ENCODE measurements at regions not wholly inside any gene's neighbourhood (a gene's known extent, or its start where the extent isn't known, plus 50 kb on each side); places are given as distances from the start of the nearest gene placed in this dataset.
A peak's percentile ranks its signal among the peaks of the same experiment; 100 is the strongest.

DNA sequence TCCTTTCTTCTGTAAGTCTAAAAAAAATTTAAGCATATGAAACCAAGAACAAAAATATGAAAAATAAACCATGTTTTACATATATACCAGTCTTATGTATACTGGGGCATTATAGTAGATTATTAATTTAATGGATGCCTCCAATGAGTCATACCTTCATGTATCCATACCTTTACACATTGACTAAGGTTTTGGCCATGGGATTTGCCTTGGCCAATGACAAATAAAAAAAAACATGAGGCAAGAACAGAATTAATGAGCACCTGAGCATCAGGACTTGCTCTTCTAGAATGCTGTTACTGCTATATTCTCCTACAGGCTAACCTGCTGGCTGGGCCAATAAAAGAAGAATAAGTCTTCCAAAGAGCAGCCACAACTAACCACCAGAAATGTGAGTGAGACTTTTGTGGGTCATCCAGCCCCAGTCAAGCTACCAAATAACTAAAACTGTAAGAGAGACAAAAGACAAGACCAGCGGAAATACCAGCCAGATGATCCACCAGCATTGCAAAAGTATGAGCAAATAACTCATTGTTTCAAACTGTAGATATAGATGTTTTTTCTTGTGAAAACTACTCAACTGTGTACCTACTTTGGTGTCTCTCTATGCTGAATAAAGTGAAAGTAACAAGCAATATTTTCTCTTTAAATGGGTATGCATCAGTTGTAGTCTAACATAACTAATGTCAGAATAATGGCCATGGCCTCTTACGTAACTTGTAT lies 749.6 kb upstream of the VRK2 start:
- no CpG with 5 or more reads among the region's 2 CpGs for WGBS (ENCODE audit: insufficient coverage)
- no peak for DNase-seq
- H3K36me3 ChIP-seq (ENCODE audit: control insufficient read depth, insufficient read depth, low read length) = no peaks in the 10 kb centered on the region
- H3K9me3 ChIP-seq (replicated peaks; ENCODE audit: control insufficient read depth, low read depth, low read length) = no peaks in the 10 kb centered on the region
- H3K4me1 ChIP-seq (ENCODE audit: control insufficient read depth, insufficient read depth, low read length) = no peaks in the 10 kb centered on the region
- H3K27ac ChIP-seq (ENCODE audit: low read length) = no peak overlapping the region
- no peak overlapping the region for H3K4me3 ChIP-seq (ENCODE audit: low read length)
- H3K27me3 ChIP-seq (ENCODE audit: control insufficient read depth, insufficient read depth, low read length) = no peaks in the 10 kb centered on the region

DNA sequence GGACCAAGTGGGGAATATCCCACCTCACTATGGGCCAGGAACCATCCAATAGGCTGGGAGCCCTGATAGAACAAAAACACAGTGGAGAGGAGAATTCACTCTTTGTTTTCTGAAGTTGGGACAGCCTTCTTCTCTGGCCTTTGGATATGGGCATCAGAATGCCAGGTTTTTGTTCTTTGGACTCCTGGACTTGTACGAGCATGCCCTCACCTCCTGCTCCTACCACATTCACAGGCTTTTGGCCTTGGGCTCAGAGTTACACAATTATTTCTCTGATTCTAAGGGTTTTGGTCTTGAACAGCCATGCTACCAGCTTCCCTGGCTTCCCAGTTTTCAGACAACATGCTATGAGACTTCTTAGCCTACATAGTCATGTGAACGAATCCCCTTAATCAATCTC lies 732.9 kb upstream of the VRK2 start:
- no peaks in the 10 kb centered on the region for H3K4me1 ChIP-seq (ENCODE audit: control insufficient read depth, insufficient read depth, low read length)
- no peak for DNase-seq
- no peaks in the 10 kb centered on the region for H3K27me3 ChIP-seq (ENCODE audit: control insufficient read depth, insufficient read depth, low read length)
- 86% methylated on average over 1 of the region's 2 CpGs for WGBS (ENCODE audit: insufficient coverage)
- no peaks in the 10 kb centered on the region for H3K9me3 ChIP-seq (replicated peaks; ENCODE audit: control insufficient read depth, low read depth, low read length)
- no peak overlapping the region for H3K4me3 ChIP-seq (ENCODE audit: low read length)
- no peaks in the 10 kb centered on the region for H3K36me3 ChIP-seq (ENCODE audit: control insufficient read depth, insufficient read depth, low read length)
- H3K27ac ChIP-seq (ENCODE audit: low read length) = no peak overlapping the region

DNA sequence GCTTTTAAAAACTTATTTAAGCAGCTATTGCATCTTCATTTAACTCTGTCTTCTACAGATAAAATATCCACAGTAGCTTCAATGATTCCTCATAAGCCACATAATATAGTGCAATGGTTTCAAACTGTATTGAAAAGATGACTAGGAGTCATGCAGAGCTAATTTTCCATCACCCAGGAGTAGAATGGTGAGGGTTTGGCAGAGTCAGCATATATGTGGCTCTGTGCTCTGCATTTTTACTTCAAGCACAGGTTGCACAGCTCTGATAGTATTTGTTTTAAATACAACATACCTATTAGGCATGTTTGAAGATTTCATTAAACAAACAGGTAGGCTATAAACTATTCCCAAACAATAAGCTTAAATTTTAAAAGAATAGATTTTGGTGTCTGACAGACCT lies 731.9 kb upstream of the VRK2 start:
- H3K9me3 ChIP-seq (replicated peaks; ENCODE audit: control insufficient read depth, low read depth, low read length) = no peaks in the 10 kb centered on the region
- H3K4me1 ChIP-seq (ENCODE audit: control insufficient read depth, insufficient read depth, low read length) = no peaks in the 10 kb centered on the region
- no peak overlapping the region for H3K4me3 ChIP-seq (ENCODE audit: low read length)
- H3K27me3 ChIP-seq (ENCODE audit: control insufficient read depth, insufficient read depth, low read length) = no peaks in the 10 kb centered on the region
- no peaks in the 10 kb centered on the region for H3K36me3 ChIP-seq (ENCODE audit: control insufficient read depth, insufficient read depth, low read length)
- no peak for DNase-seq
- H3K27ac ChIP-seq (ENCODE audit: low read length) = no peak overlapping the region

DNA sequence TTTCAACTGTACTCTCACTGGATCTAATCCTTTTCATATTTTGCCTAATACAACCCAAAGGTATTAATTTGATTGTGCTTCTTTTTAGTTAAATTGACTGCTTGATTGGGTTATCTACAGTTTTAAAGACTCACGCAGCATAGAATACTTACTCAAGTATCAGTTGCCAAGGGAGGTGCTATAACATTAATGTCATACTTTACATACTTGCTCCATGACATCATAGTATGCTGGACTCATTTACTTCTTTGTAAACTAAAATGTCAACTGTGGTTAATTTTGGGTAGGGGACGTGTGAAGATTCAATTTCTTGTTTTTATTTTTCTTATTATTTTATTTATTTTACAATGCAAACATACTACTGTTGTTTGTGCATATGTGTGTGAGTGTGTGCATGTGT lies 716.2 kb upstream of the VRK2 start:
- H3K36me3 ChIP-seq (ENCODE audit: control insufficient read depth, insufficient read depth, low read length) = no peaks in the 10 kb centered on the region
- H3K27ac ChIP-seq (ENCODE audit: low read length) = no peak overlapping the region
- H3K4me3 ChIP-seq (ENCODE audit: low read length) = no peak overlapping the region
- DNase-seq = peak; percentile 8
- H3K4me1 ChIP-seq (ENCODE audit: control insufficient read depth, insufficient read depth, low read length) = no peaks in the 10 kb centered on the region
- no CpG with 5 or more reads among the region's 2 CpGs for WGBS (ENCODE audit: insufficient coverage)
- H3K9me3 ChIP-seq (replicated peaks; ENCODE audit: control insufficient read depth, low read depth, low read length) = no peaks in the 10 kb centered on the region
- H3K27me3 ChIP-seq (ENCODE audit: control insufficient read depth, insufficient read depth, low read length) = no peaks in the 10 kb centered on the region

DNA sequence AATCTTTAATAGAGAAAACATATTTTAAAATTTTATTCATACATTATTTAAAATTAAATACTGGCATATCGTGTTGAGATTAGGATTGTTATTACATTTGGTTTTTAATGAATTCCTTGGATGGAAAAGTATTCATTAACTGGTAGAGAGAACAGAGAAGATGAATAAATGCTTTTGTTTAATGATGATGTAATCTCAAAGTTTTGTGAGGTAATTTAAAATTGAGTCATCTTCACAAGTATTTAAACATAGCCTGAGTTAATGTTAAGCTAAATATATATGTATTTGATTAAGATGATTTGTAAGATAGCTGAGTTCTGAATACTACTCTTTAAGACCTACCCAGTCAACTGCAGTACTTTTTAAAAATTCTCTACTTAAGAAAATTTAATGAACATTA lies 713.4 kb upstream of the VRK2 start:
- DNase-seq = no peak
- WGBS (ENCODE audit: insufficient coverage) = no CpG with 5 or more reads among the region's 1 CpG
- H3K9me3 ChIP-seq (replicated peaks; ENCODE audit: control insufficient read depth, low read depth, low read length) = no peaks in the 10 kb centered on the region
- H3K27ac ChIP-seq (ENCODE audit: low read length) = no peak overlapping the region
- H3K4me1 ChIP-seq (ENCODE audit: control insufficient read depth, insufficient read depth, low read length) = no peaks in the 10 kb centered on the region
- no peaks in the 10 kb centered on the region for H3K27me3 ChIP-seq (ENCODE audit: control insufficient read depth, insufficient read depth, low read length)
- no peak overlapping the region for H3K4me3 ChIP-seq (ENCODE audit: low read length)
- no peaks in the 10 kb centered on the region for H3K36me3 ChIP-seq (ENCODE audit: control insufficient read depth, insufficient read depth, low read length)

DNA sequence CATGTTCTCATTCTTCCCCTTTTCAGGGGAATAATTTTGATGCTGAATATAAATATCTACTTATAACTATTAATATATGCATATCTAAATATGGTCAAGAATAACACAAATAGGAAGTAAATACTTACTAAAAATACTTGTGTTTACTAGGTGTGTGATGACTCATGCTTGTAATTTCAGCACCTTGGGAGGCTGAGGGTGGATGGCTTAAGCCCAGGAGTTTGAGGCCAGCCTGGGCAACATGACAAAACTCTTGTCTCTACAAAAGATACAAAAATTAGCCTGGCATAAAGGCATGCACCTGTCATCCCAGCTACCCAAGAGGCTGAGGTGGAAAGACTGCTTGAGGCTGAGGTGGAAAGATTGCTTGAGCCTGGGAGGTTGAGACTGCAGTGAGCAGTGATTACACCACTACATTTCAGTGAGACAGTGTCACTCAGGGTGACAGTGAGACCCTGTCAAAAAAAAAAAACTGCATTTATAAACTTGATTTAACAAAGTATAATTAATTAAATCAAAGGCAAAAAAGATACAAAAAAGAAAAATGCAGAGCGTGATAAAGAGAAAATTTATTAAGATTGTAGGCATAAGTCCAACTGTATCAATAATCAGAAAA lies 703.1 kb upstream of the VRK2 start:
- no peaks in the 10 kb centered on the region for H3K4me1 ChIP-seq (ENCODE audit: control insufficient read depth, insufficient read depth, low read length)
- H3K36me3 ChIP-seq (ENCODE audit: control insufficient read depth, insufficient read depth, low read length) = no peaks in the 10 kb centered on the region
- no CpG with 5 or more reads among the region's 1 CpG for WGBS (ENCODE audit: insufficient coverage)

DNA sequence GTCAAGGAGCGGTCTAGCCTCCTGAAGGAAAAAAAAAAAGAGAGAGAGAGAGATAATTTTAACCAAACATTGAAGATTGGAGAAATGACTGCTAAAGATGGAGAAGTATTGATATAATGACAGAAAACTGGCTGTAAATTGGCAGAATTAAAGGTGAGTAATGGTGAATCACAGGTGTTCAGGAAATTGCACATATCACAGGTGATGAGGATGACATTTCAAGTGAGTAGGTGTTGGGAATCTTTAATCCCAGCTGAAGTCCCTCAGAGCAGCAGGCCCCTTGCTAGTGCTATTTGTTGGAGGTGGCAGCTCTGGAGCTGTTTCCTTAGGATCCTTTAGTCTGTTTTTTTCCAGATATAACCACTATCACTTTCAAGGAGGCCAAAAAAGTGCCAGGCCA lies 678.4 kb upstream of the VRK2 start:
- DNase-seq = no peak

More for the DNA sequence above, 703.1 kb upstream of the VRK2 start:
- H3K9me3 ChIP-seq (replicated peaks; ENCODE audit: control insufficient read depth, low read depth, low read length) = no peaks in the 10 kb centered on the region
- no peak overlapping the region for H3K4me3 ChIP-seq (ENCODE audit: low read length)
- no peaks in the 10 kb centered on the region for H3K27me3 ChIP-seq (ENCODE audit: control insufficient read depth, insufficient read depth, low read length)
- H3K27ac ChIP-seq (ENCODE audit: low read length) = no peak overlapping the region
- no peak for DNase-seq

DNA sequence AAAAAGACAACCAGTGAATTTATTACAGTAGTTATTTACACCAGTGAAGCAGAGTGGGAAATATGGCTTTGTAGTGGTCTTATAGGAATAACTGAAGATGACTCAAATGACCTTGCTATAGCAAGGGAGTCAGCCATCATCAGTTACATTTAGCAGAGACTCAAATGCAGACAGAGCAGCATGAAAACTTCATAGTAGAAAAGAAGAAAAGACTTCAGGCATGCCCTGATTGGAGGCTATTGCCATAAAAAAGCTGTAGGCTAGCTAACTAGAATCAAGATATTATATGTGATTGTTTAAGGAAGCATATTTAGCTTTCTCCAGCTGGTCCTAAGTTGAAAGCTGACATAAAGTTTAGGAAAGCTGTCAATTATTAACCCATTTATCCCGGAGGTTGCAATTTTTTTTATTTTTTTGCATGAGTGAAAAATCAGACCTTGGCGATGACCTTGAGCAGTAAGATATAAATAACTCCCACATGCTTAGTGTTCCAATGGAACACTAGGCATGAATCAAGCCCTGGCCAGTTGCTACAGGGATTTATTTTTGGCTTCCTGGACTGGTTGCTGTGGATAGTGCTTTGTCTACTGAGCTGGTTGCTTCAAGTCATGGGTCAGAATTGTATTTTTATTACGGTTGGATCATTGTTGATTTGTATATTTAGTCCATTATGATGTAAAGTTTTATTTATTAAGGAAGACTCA lies 675.6 kb upstream of the VRK2 start:
- H3K4me3 ChIP-seq (ENCODE audit: low read length) = no peak overlapping the region
- H3K36me3 ChIP-seq (ENCODE audit: control insufficient read depth, insufficient read depth, low read length) = no peaks in the 10 kb centered on the region
- H3K27me3 ChIP-seq (ENCODE audit: control insufficient read depth, insufficient read depth, low read length) = no peaks in the 10 kb centered on the region
- WGBS (ENCODE audit: insufficient coverage) = no CpG with 5 or more reads among the region's 3 CpGs
- H3K27ac ChIP-seq (ENCODE audit: low read length) = peak overlapping the region; percentile 16
- DNase-seq = peak; percentile 63
- H3K4me1 ChIP-seq (ENCODE audit: control insufficient read depth, insufficient read depth, low read length) = no peaks in the 10 kb centered on the region
- no peaks in the 10 kb centered on the region for H3K9me3 ChIP-seq (replicated peaks; ENCODE audit: control insufficient read depth, low read depth, low read length)

More for the DNA sequence above, 678.4 kb upstream of the VRK2 start:
- Histone ChIP-seq H3K27me3 (ENCODE audit: control insufficient read depth, insufficient read depth, low read length) (no peaks in the 10 kb centered on the region), H3K9me3 (replicated peaks; ENCODE audit: control insufficient read depth, low read depth, low read length) (no peaks in the 10 kb centered on the region), H3K36me3 (ENCODE audit: control insufficient read depth, insufficient read depth, low read length) (no peaks in the 10 kb centered on the region), H3K4me3 (ENCODE audit: low read length) (no peak overlapping the region), H3K4me1 (ENCODE audit: control insufficient read depth, insufficient read depth, low read length) (no peaks in the 10 kb centered on the region), H3K27ac (ENCODE audit: low read length) (no peak overlapping the region)
- WGBS (ENCODE audit: insufficient coverage) = no CpG with 5 or more reads among the region's 1 CpG

DNA sequence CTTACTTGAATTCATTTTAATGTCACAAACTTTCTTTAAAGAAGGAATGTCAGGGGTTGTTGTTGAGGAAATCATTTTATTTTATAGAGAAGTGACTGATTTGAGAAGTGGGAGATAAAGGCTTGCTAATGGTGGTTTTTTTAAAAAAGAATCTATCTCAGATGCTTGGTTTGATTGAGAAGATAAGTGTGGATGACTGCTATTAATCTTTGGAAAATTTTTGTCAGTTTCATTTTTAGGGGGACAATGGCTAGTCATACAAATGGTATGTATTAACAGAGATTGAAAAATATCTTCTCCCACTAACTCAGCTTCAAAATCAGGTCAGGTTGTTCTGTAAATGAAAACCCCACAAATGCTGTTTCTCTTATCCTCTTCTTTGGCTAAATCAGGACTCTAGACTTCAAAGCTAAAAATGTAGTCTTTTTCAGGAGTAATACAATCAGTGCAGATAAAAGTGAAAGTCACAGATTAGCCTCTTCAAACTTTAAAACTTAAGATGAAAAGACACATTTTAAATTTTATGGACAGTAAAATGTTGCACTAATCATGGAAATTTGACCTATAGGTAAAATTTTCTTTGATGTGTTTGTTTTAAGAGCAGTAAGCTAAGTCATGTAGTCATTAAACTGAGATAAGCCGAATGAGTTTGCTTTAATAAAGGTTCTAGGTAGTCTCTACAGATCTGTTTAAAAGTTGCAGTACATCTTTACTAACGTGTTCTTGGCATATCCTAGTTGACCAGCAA lies 674.2 kb upstream of the VRK2 start:
- H3K4me1 ChIP-seq (ENCODE audit: control insufficient read depth, insufficient read depth, low read length) = no peaks in the 10 kb centered on the region
- WGBS (ENCODE audit: insufficient coverage) = no CpG with 5 or more reads among the region's 2 CpGs
- no peak for DNase-seq
- no peak overlapping the region for H3K27ac ChIP-seq (ENCODE audit: low read length)
- no peaks in the 10 kb centered on the region for H3K27me3 ChIP-seq (ENCODE audit: control insufficient read depth, insufficient read depth, low read length)
- no peaks in the 10 kb centered on the region for H3K9me3 ChIP-seq (replicated peaks; ENCODE audit: control insufficient read depth, low read depth, low read length)
- H3K36me3 ChIP-seq (ENCODE audit: control insufficient read depth, insufficient read depth, low read length) = no peaks in the 10 kb centered on the region
- H3K4me3 ChIP-seq (ENCODE audit: low read length) = no peak overlapping the region

DNA sequence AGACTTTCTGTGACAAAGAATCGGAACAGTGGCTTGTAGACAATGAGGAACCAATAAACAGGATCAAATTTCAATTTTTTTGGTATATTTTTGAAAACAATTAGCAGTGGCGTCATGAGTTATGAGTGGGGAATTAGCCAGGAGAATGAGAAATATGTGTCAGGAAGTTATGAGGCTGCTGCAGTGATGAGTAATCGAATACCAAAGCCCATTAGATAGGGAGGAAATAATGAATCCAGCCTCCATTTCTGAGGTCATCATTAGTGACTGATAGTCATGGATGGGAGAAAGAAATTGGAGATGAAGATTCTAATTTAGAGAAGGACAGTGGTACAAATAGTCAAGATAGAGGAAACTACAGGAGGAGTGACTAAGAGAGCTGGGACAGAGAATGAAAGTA lies 673.1 kb upstream of the VRK2 start:
- Histone ChIP-seq H3K27ac (ENCODE audit: low read length) (no peak overlapping the region), H3K9me3 (replicated peaks; ENCODE audit: control insufficient read depth, low read depth, low read length) (no peaks in the 10 kb centered on the region), H3K27me3 (ENCODE audit: control insufficient read depth, insufficient read depth, low read length) (no peaks in the 10 kb centered on the region), H3K4me3 (ENCODE audit: low read length) (no peak overlapping the region), H3K4me1 (ENCODE audit: control insufficient read depth, insufficient read depth, low read length) (no peaks in the 10 kb centered on the region), H3K36me3 (ENCODE audit: control insufficient read depth, insufficient read depth, low read length) (no peaks in the 10 kb centered on the region)
- 85% methylated on average over 2 of the region's 3 CpGs for WGBS (ENCODE audit: insufficient coverage)
- DNase-seq = no peak

Data from muscle of leg (tissue), 3 donors.